Osteoblast (primary cell): ENCODE measurements at regions not wholly inside any gene's neighbourhood (a gene's known extent, or its start where the extent isn't known, plus 50 kb on each side); places are given as distances from the start of the nearest gene placed in this dataset.

Source experiments
- DNase-seq: peaks from one replicate; pipeline ENCODE4 v3.0.0; 2011; ENCODE audit warnings: low spot score, mixed read lengths; ENCODE audit not compliant: insufficient read length; ENCODE audit errors: missing footprints
- H2AFZ ChIP-seq: 2 replicates; pipeline ENCODE4 v1.6.0; 2011; ENCODE audit warnings: mild to moderate bottlenecking, low read length
- H3K27ac ChIP-seq: 2 replicates; pipeline ENCODE4 v1.5.1; 2011; ENCODE audit warnings: mild to moderate bottlenecking, low read depth, low read length, moderate library complexity
- H3K27me3 ChIP-seq: 2 replicates; pipeline ENCODE4 v1.6.0; 2012; ENCODE audit warnings: mild to moderate bottlenecking, control low read depth, inconsistent platforms, low read length, moderate library complexity; ENCODE audit not compliant: insufficient read depth
- H3K36me3 ChIP-seq: 2 replicates; pipeline ENCODE4 v1.5.1; 2011; ENCODE audit warnings: mild to moderate bottlenecking, low read length, control low read depth, moderate library complexity; ENCODE audit not compliant: insufficient read depth
- H3K4me1 ChIP-seq: 2 replicates; pipeline ENCODE4 v1.5.1; 2011; ENCODE audit warnings: mild to moderate bottlenecking, low read length, control low read depth, moderate library complexity; ENCODE audit not compliant: insufficient read depth
- H3K4me2 ChIP-seq: 2 replicates; pipeline ENCODE4 v1.6.0; 2011; ENCODE audit warnings: mild to moderate bottlenecking, low read length; ENCODE audit not compliant: insufficient read depth
- H3K4me3 ChIP-seq: fragments of 200-600 bp; sonication (generic); 3 replicates; pipeline ENCODE4 v1.5.1; 2012; ENCODE audit warnings: mild to moderate bottlenecking, low read length, inconsistent platforms; ENCODE audit not compliant: insufficient read depth
- H3K79me2 ChIP-seq: 2 replicates; pipeline ENCODE4 v1.6.0; 2012; ENCODE audit warnings: mild to moderate bottlenecking, low read length, control low read depth, inconsistent platforms; ENCODE audit not compliant: insufficient read depth
- H3K9me3 ChIP-seq: 2 replicates; pipeline ENCODE4 v1.5.1; 2011; ENCODE audit warnings: low read depth, low read length, control low read depth
- H4K20me1 ChIP-seq: 2 replicates; pipeline ENCODE4 v1.6.0; 2012; ENCODE audit warnings: mild to moderate bottlenecking, low read length, control low read depth; ENCODE audit not compliant: insufficient read depth
- TF ChIP-seq, protein P1 (sequence below): IDR thresholded peaks from 2 replicates; pipeline ENCODE4 v1.5.1; 2011; ENCODE audit warnings: mild to moderate bottlenecking, low read depth, low read length, moderate library complexity; ENCODE audit errors: extremely low read depth

DNA sequence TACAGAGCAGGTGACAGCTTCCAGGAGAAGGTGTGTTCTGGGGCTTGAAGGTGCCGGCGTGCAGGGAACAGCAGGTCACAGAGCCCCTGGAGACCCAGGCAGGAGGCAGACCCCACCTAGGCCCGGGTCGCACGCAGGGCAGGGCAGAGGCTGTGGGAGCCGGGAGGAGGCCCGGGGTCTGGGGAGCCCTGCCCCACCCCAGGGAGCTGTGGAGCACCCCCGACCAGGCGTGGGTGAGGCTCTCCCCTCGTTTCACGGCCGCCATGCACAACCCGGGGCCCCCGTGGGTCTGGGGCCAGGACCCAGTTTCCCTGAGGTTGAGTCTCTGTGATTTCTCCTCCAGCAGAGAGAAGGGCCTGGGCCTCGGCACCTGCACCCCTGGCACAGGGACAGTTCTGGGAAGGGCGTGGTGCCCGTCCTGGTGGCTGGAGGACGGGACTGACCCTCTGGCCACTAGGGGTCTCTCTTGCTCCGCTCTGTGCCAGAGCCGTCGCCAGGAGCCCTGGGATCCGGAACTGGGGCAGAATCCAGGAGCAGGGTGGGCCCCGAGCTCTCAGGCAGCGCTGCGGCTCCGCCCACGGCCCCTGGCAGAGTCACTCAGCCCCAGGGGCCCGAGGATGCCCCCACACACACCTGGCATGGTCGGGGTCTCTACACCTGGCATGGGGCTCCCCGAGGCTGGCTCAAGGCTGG, 75.2 kb upstream of the FBRSL1 start:
- TF ChIP-seq, protein P1, sequence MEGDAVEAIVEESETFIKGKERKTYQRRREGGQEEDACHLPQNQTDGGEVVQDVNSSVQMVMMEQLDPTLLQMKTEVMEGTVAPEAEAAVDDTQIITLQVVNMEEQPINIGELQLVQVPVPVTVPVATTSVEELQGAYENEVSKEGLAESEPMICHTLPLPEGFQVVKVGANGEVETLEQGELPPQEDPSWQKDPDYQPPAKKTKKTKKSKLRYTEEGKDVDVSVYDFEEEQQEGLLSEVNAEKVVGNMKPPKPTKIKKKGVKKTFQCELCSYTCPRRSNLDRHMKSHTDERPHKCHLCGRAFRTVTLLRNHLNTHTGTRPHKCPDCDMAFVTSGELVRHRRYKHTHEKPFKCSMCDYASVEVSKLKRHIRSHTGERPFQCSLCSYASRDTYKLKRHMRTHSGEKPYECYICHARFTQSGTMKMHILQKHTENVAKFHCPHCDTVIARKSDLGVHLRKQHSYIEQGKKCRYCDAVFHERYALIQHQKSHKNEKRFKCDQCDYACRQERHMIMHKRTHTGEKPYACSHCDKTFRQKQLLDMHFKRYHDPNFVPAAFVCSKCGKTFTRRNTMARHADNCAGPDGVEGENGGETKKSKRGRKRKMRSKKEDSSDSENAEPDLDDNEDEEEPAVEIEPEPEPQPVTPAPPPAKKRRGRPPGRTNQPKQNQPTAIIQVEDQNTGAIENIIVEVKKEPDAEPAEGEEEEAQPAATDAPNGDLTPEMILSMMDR, result peak; percentile 81
- no peak overlapping the region for H3K4me2 ChIP-seq
- no peak overlapping the region for H3K4me3 ChIP-seq
- H4K20me1 ChIP-seq, result peaks cover 3% of the 10 kb centered on the region
- H3K79me2 ChIP-seq, result no peaks in the 10 kb centered on the region
- peak; percentile 100 for DNase-seq
- no peak overlapping the region for H2AFZ ChIP-seq
- H3K36me3 ChIP-seq, result no peaks in the 10 kb centered on the region
- peaks cover 12% of the 10 kb centered on the region for H3K27me3 ChIP-seq
- no peaks in the 10 kb centered on the region for H3K9me3 ChIP-seq
- no peaks in the 10 kb centered on the region for H3K4me1 ChIP-seq
- H3K27ac ChIP-seq, result no peak overlapping the region

DNA sequence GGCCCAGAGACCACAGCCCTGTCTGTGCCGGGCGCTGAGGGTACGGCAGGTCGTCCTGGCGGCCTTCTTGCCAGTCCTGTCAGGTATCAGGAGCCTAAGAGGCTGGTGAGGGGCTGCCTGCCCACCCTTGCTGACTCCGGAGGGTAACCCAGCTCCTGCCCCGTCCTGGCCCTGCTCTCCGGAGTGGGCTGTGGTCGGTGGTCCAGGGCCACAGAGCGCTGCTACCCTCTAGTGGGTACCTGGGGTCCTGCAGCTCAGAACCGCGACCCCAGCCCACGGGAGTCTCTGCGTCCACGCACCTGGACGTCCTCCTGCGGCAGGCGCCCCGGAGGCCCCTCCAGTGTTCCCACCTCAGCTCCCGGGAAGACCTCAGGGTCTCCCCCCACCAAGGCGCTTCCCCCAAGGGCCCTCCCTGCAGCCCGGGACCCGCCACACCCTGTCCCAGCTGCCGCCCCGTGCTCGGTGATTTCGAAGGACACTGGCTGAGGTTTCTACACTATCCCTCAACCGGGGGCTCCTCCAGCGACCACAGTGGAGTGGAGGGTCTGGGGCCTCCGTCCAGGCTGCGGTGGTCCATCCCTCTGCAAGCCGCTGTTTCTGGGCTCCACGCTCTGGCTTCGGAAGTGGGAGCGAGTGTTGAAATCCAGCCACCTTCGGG, 75.9 kb upstream of the FBRSL1 start:
- Histone ChIP-seq H3K36me3 (no peaks in the 10 kb centered on the region), H3K79me2 (no peaks in the 10 kb centered on the region), H3K4me2 (no peak overlapping the region), H3K4me1 (no peaks in the 10 kb centered on the region), H3K27ac (no peak overlapping the region), H3K27me3 (peaks cover 7% of the 10 kb centered on the region), H3K9me3 (no peaks in the 10 kb centered on the region), H4K20me1 (peaks cover 3% of the 10 kb centered on the region), H2AFZ (no peak overlapping the region), H3K4me3 (no peak overlapping the region)
- TF ChIP-seq, protein P1, result peak; percentile 34
- no peak for DNase-seq

DNA sequence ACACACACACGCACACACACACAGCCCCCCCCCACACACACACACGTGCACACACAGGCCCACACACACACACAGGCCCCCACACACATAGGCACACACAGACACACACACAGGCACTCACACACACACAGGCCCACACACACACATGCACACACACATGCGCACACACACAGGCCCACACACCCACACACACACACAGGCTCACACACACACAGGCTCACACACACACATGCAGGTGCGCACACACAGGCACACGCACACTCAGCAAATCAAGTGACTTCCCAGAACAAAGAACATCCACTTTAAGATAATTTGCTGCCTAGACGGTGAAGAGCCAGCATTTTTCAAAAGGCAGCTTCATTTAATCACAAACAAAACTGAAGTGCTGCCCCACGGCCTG, 78.5 kb upstream of the FBRSL1 start:
- H3K4me3 ChIP-seq, result no peak overlapping the region
- no peaks in the 10 kb centered on the region for H3K27me3 ChIP-seq
- no peaks in the 10 kb centered on the region for H3K79me2 ChIP-seq
- DNase-seq, result no peak
- H3K4me1 ChIP-seq, result no peaks in the 10 kb centered on the region
- no peak overlapping the region for H3K4me2 ChIP-seq
- H3K36me3 ChIP-seq, result no peaks in the 10 kb centered on the region
- no peaks in the 10 kb centered on the region for H3K9me3 ChIP-seq
- H3K27ac ChIP-seq, result no peak overlapping the region
- H2AFZ ChIP-seq, result no peak overlapping the region
- H4K20me1 ChIP-seq, result peaks cover 3% of the 10 kb centered on the region
- TF ChIP-seq, protein P1, result no peak

DNA sequence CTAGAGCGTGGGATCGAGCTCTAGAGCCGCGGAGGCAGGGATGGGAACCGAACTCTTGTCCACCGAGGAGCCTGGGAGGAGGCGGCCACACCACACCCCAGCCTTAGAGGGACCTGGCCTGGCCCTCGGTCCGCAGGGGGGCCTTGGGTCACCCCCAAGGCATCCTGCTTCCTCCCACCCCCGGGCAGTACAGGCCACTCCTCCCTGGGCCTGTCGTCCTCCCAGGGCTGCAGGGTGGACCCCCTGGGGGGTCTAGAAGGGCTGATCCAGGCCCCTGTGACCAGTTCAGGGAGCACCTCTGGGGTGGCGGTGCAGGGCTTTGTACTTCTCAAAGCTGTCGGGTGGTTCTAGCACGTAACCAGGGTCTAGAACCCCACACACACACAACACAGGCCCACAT, 79.1 kb upstream of the FBRSL1 start:
- Histone ChIP-seq H3K79me2 (no peaks in the 10 kb centered on the region), H2AFZ (no peak overlapping the region), H3K4me3 (no peak overlapping the region), H3K4me1 (no peaks in the 10 kb centered on the region), H3K9me3 (no peaks in the 10 kb centered on the region), H3K36me3 (no peaks in the 10 kb centered on the region), H4K20me1 (peaks cover 3% of the 10 kb centered on the region), H3K27ac (no peak overlapping the region), H3K27me3 (no peaks in the 10 kb centered on the region), H3K4me2 (no peak overlapping the region)
- TF ChIP-seq, protein P1, result no peak
- DNase-seq, result no peak
